ENCODE measurements at regions not wholly inside any gene's neighbourhood (a gene's known extent, or its start where the extent isn't known, plus 50 kb on each side); places are given as distances from the start of the nearest gene placed in this dataset.

GRCh38 chr4:59848457-59848856 is 1351.7 kb upstream of the ADGRL3 start:
- TF ChIP-seq CTCF (IDR thresholded peaks at IDR 0.05; ENCODE audit: insufficient read depth, low read depth, low read length), result no peak
- ChIA-PET POLR2A (no interaction called here), CTCF (no interaction called here)
- no peaks in the 10 kb centered on the region for H3K36me3 ChIP-seq (ENCODE audit: control insufficient read depth, insufficient read depth, low read length)
- no peak for DNase-seq (ENCODE audit: low read depth)
- H3K27me3 ChIP-seq (ENCODE audit: control insufficient read depth, insufficient read depth, low read length), result no peaks in the 10 kb centered on the region
- no peak overlapping the region for H3K4me3 ChIP-seq (ENCODE audit: low read depth, low read length)

GRCh38 chr4:59855630-59856352 is 1344.3 kb upstream of the ADGRL3 start:
- ChIA-PET POLR2A (no interaction called here), CTCF (no interaction called here)
- no peak for DNase-seq (ENCODE audit: low read depth)
- no peak overlapping the region for H3K4me3 ChIP-seq (ENCODE audit: low read depth, low read length)
- H3K36me3 ChIP-seq (ENCODE audit: control insufficient read depth, insufficient read depth, low read length), result no peaks in the 10 kb centered on the region
- TF ChIP-seq CTCF (IDR thresholded peaks at IDR 0.05; ENCODE audit: insufficient read depth, low read depth, low read length), result no peak
- H3K27me3 ChIP-seq (ENCODE audit: control insufficient read depth, insufficient read depth, low read length), result no peaks in the 10 kb centered on the region

GRCh38 chr4:59869056-59869455 is 1331.1 kb upstream of the ADGRL3 start:
- DNase-seq (ENCODE audit: low read depth), result no peak
- ChIA-PET POLR2A (no interaction called here), CTCF (no interaction called here)
- H3K27me3 ChIP-seq (ENCODE audit: control insufficient read depth, insufficient read depth, low read length), result no peaks in the 10 kb centered on the region
- no peak overlapping the region for H3K4me3 ChIP-seq (ENCODE audit: low read depth, low read length)
- no peaks in the 10 kb centered on the region for H3K36me3 ChIP-seq (ENCODE audit: control insufficient read depth, insufficient read depth, low read length)
- TF ChIP-seq CTCF (IDR thresholded peaks at IDR 0.05; ENCODE audit: insufficient read depth, low read depth, low read length), result no peak

GRCh38 chr4:59869559-59869958 is 1330.6 kb upstream of the ADGRL3 start:
- no peaks in the 10 kb centered on the region for H3K36me3 ChIP-seq (ENCODE audit: control insufficient read depth, insufficient read depth, low read length)
- no peak overlapping the region for H3K4me3 ChIP-seq (ENCODE audit: low read depth, low read length)
- CTCF ChIA-PET, result no interaction called here
- POLR2A ChIA-PET, result no interaction called here
- H3K27me3 ChIP-seq (ENCODE audit: control insufficient read depth, insufficient read depth, low read length), result no peaks in the 10 kb centered on the region
- TF ChIP-seq CTCF (IDR thresholded peaks at IDR 0.05; ENCODE audit: insufficient read depth, low read depth, low read length), result no peak
- no peak for DNase-seq (ENCODE audit: low read depth)

- no peak for DNase-seq (ENCODE audit: low read depth)
- ChIA-PET POLR2A (no interaction called here), CTCF (interaction anchor here (1.0 to 1.5 kb wide), 2 partner anchors 8 to 10 kb away, joined by 3 to 4 read pairs; no protein-coding TSS in a partner anchor)
- Histone ChIP-seq H3K36me3 (ENCODE audit: control insufficient read depth, insufficient read depth, low read length) (no peaks in the 10 kb centered on the region), H3K27me3 (ENCODE audit: control insufficient read depth, insufficient read depth, low read length) (no peaks in the 10 kb centered on the region), H3K4me3 (ENCODE audit: low read depth, low read length) (no peak overlapping the region)
- no peak for TF ChIP-seq CTCF (IDR thresholded peaks at IDR 0.05; ENCODE audit: insufficient read depth, low read depth, low read length)
Observed at GRCh38 chr4:59881632-59882031, 1318.5 kb upstream of the ADGRL3 start.
